ENCODE measurements at regions not wholly inside any gene's neighbourhood (a gene's known extent, or its start where the extent isn't known, plus 50 kb on each side); places are given as distances from the start of the nearest gene placed in this dataset.

GRCh38 chr1:208648146-208648545 lies 404.0 kb upstream of the PLXNA2 start:
- DNase-seq = no peak

GRCh38 chr1:208652296-208653160 lies 408.3 kb upstream of the PLXNA2 start:
- DNase-seq = peak; percentile 69

GRCh38 chr1:208653426-208653825 lies 409.2 kb upstream of the PLXNA2 start:
- no peak for DNase-seq

GRCh38 chr1:208654241-208654640 lies 410.1 kb upstream of the PLXNA2 start:
- DNase-seq = no peak

- no peak for DNase-seq
Measured at GRCh38 chr1:208665936-208666335, 421.8 kb upstream of the PLXNA2 start.

- DNase-seq = no peak
Measured at GRCh38 chr1:208668991-208669390, 424.8 kb upstream of the PLXNA2 start.

- no peak for DNase-seq
Measured at GRCh38 chr1:208670778-208671177, 426.6 kb upstream of the PLXNA2 start.

- no peak for DNase-seq
Measured at GRCh38 chr1:208681878-208682663, 437.9 kb upstream of the PLXNA2 start.

GRCh38 chr1:208682664-208683013 lies 438.5 kb upstream of the PLXNA2 start:
- DNase-seq = no peak

- DNase-seq = no peak
Measured at GRCh38 chr1:208683141-208683540, 439.0 kb upstream of the PLXNA2 start.

- no peak for DNase-seq
Measured at GRCh38 chr1:208684192-208684591, 440.0 kb upstream of the PLXNA2 start.

GRCh38 chr1:208686592-208686991 lies 442.4 kb upstream of the PLXNA2 start:
- DNase-seq = no peak

GRCh38 chr1:208688656-208689315 lies 444.6 kb upstream of the PLXNA2 start:
- DNase-seq = no peak

GRCh38 chr1:208691012-208691411 lies 446.8 kb upstream of the PLXNA2 start:
- no peak for DNase-seq

GRCh38 chr1:208709981-208710380 lies 465.8 kb upstream of the PLXNA2 start:
- no peak for DNase-seq

GRCh38 chr1:208714323-208714722 lies 470.1 kb upstream of the PLXNA2 start:
- DNase-seq = no peak

GRCh38 chr1:208717525-208717924 lies 473.3 kb upstream of the PLXNA2 start:
- DNase-seq = no peak

GRCh38 chr1:208722592-208722991 lies 478.4 kb upstream of the PLXNA2 start:
- DNase-seq = no peak

- no peak for DNase-seq
Measured at GRCh38 chr1:208724079-208724478, 479.9 kb upstream of the PLXNA2 start.

GRCh38 chr1:208728815-208729214 lies 484.6 kb upstream of the PLXNA2 start:
- DNase-seq = no peak

- no peak for DNase-seq
Measured at GRCh38 chr1:208731981-208732821, 488.0 kb upstream of the PLXNA2 start.

- DNase-seq = no peak
Measured at GRCh38 chr1:208737161-208737560, 493.0 kb upstream of the PLXNA2 start.

- DNase-seq = no peak
Measured at GRCh38 chr1:208737922-208738321, 493.7 kb upstream of the PLXNA2 start.
